HEK293T (cell line): ENCODE measurements at regions not wholly inside any gene's neighbourhood (a gene's known extent, or its start where the extent isn't known, plus 50 kb on each side); places are given as distances from the start of the nearest gene placed in this dataset.

ENCODE experiments used
- ARNT ChIP-seq: fragments of 450-650 bp; IDR thresholded peaks from 2 replicates; pipeline ENCODE4 v1.6.1; 2017; ENCODE audit warnings: mild to moderate bottlenecking
- BHLHE40 ChIP-seq: fragments of 450-650 bp; IDR thresholded peaks from 2 replicates; pipeline ENCODE4 v1.6.1; 2016; ENCODE audit warnings: mild to moderate bottlenecking, moderate library complexity, borderline replicate concordance
- CTBP1 ChIP-seq: fragments of 450-650 bp; IDR thresholded peaks from 2 replicates; pipeline ENCODE4 v1.6.1; 2016; ENCODE audit warnings: borderline replicate concordance
- ELF4 ChIP-seq: fragments of 450-650 bp; IDR thresholded peaks from 2 replicates; pipeline ENCODE4 v1.6.1; 2017; ENCODE audit warnings: antibody characterized with exemption
- FOXA1 ChIP-seq: fragments of 450-650 bp; IDR thresholded peaks from 2 replicates; pipeline ENCODE4 v1.6.1; 2016; ENCODE audit warnings: mild to moderate bottlenecking
- FOXK2 ChIP-seq: fragments of 450-650 bp; IDR thresholded peaks from 2 replicates; pipeline ENCODE4 v1.6.1; 2016; ENCODE audit warnings: mild to moderate bottlenecking
- FOXM1 ChIP-seq: fragments of 450-650 bp; IDR thresholded peaks from 2 replicates; pipeline ENCODE4 v1.6.1; 2017; ENCODE audit warnings: mild to moderate bottlenecking, borderline replicate concordance
- LEF1 ChIP-seq: fragments of 450-650 bp; IDR thresholded peaks from 2 replicates; pipeline ENCODE4 v1.6.1; 2017; ENCODE audit warnings: mild to moderate bottlenecking, borderline replicate concordance
- NFRKB ChIP-seq: fragments of 450-650 bp; IDR thresholded peaks from 2 replicates; pipeline ENCODE4 v1.6.1; 2016; ENCODE audit warnings: mild to moderate bottlenecking, moderate library complexity
- SP1 ChIP-seq: fragments of 450-650 bp; IDR thresholded peaks from 2 replicates; pipeline ENCODE4 v1.6.1; 2017
- SUZ12 ChIP-seq: fragments of 450-650 bp; IDR thresholded peaks from 2 replicates; pipeline ENCODE4 v1.6.1; 2016; ENCODE audit warnings: mild to moderate bottlenecking
- TARDBP ChIP-seq: fragments of 450-650 bp; IDR thresholded peaks from 2 replicates; pipeline ENCODE4 v1.6.1; 2016
- ZNF384 ChIP-seq: fragments of 450-650 bp; IDR thresholded peaks from 2 replicates; pipeline ENCODE4 v1.6.1; 2016

- TF ChIP-seq TARDBP (no peak), FOXA1 (no peak), SP1 (no peak), ZNF384 (no peak), FOXM1 (no peak), FOXK2 (no peak), SUZ12 (no peak), ARNT (no peak), NFRKB (no peak), CTBP1 (no peak), LEF1 (no peak), BHLHE40 (no peak), ELF4 (no peak)
Observed at GRCh38 chr4:128608006-128608405, 201.5 kb upstream of the JADE1 start.
